ENCODE measurements at regions not wholly inside any gene's neighbourhood (a gene's known extent, or its start where the extent isn't known, plus 50 kb on each side); places are given as distances from the start of the nearest gene placed in this dataset.

DNA sequence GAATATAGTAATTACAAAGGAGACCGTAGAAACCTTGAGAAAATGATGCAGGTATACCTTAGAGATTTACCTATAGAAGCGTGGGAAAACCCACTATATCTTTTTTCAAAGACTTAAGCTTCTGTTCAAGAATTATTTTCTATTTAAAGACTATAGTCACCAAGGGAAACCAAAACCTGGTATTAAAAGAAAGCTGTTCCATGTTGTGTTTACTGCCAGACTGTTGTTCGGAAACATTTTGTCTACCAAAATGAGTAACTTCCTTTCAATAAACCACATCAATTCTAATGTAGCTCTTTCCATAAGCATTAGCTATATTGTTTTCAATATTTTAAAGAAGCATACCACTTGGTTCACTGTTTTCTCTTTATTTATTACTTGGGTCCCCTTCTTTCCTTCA is 182.9 kb upstream of the SLITRK6 start:
- Histone ChIP-seq H2BK120ac (replicated peaks; ENCODE audit: low read depth, low read length) (no peak overlapping the region), H2BK15ac (ENCODE audit: low read length) (no peak overlapping the region), H4K8ac (ENCODE audit: extremely low read depth, insufficient read depth, low read length) (no peak overlapping the region), H2AK5ac (ENCODE audit: low read depth, low read length) (no peak overlapping the region), H4K91ac (replicated peaks; ENCODE audit: insufficient read length, low read length) (no peak overlapping the region), H3K79me1 (ENCODE audit: low read depth, low read length) (no peaks in the 10 kb centered on the region), H4K5ac (ENCODE audit: insufficient read length, low read depth, low read length) (no peak overlapping the region), H3K27me3 (replicated peaks in 1 of 4; ENCODE audit: control insufficient read depth in 3 of 4, extremely low read depth in 1 of 4, insufficient read depth in 3 of 4, low read length in 3 of 4) (no peaks in the 10 kb centered on the region), H3K23me2 (ENCODE audit: low read depth, low read length) (no peaks in the 10 kb centered on the region), H3K4me3 (ENCODE audit: extremely low read depth in 1 of 4, insufficient read depth in 2 of 4, low read depth in 3 of 4, low read length in 4 of 4) (no peak overlapping the region), H4K20me1 (replicated peaks in 1 of 2; ENCODE audit: control insufficient read depth in 1 of 2, insufficient read depth in 2 of 2, low read length in 2 of 2) (no peaks in the 10 kb centered on the region), H2BK5ac (ENCODE audit: low read depth, low read length) (no peak overlapping the region), H3K36me3 (ENCODE audit: control insufficient read depth in 2 of 4, insufficient read depth in 4 of 4, low read length in 3 of 4) (no peaks in the 10 kb centered on the region), H3K56ac (replicated peaks; ENCODE audit: insufficient read length, low read depth, low read length) (no peak overlapping the region), H3K4me2 (ENCODE audit: insufficient read depth in 1 of 2, low read depth in 2 of 2, low read length in 2 of 2) (no peak overlapping the region), H3K9ac (replicated peaks in 1 of 4; ENCODE audit: extremely low read depth in 1 of 4, low read depth in 3 of 4, low read length in 3 of 4) (no peak overlapping the region), H3K18ac (ENCODE audit: extremely low read depth, low read length) (no peak overlapping the region), H3K4me1 (replicated peaks in 1 of 4; ENCODE audit: control insufficient read depth in 3 of 4, insufficient read depth in 4 of 4, low read length in 3 of 4) (no peaks in the 10 kb centered on the region), H2BK12ac (ENCODE audit: low read depth, low read length) (no peak overlapping the region), H3K4ac (replicated peaks; ENCODE audit: insufficient read length, low read depth, low read length) (no peak overlapping the region), H3K79me2 (ENCODE audit: control insufficient read depth in 1 of 2, insufficient read depth in 2 of 2, low read length in 2 of 2) (no peaks in the 10 kb centered on the region), H3K27ac (ENCODE audit: low read depth, low read length) (no peak overlapping the region), H2BK20ac (ENCODE audit: low read length) (no peak overlapping the region), H2AFZ (ENCODE audit: low read length) (no peak overlapping the region), H3K9me3 (ENCODE audit: insufficient read depth in 2 of 2, low read depth in 1 of 2, low read length in 1 of 2) (no peaks in the 10 kb centered on the region), H3K23ac (ENCODE audit: insufficient read length) (no peak overlapping the region), H3K14ac (ENCODE audit: insufficient read length) (no peak overlapping the region)
- CTCF ChIA-PET (ENCODE audit: partially characterized antibody), result no interaction called here
- WGBS, 2 experiments (ENCODE audit: extremely low coverage in 1 of 2, insufficient coverage in 1 of 2, insufficient read length in 1 of 2, insufficient replicate concordance in 2 of 2, low coverage in 1 of 2, low lambda C conversion rate in 2 of 2, missing lambda C conversion rate in 1 of 2), result 82% methylated on average over 3 of the region's 3 CpGs; no CpG with 5 or more reads in 1 of the 2 experiments
- POLR2A ChIA-PET (ENCODE audit: partially characterized antibody), result no interaction called here
- TF ChIP-seq SAP30 (IDR thresholded peaks at IDR 0.05; ENCODE audit: insufficient read depth, insufficient replicate concordance, low read length), result no peak
- no peak for TF ChIP-seq CBX8 (IDR thresholded peaks at IDR 0.05; ENCODE audit: borderline replicate concordance, low read depth, low read length)
- no peak for TF ChIP-seq HDAC2 (IDR thresholded peaks at IDR 0.05; ENCODE audit: borderline replicate concordance in 1 of 2, low read depth in 2 of 2, low read length in 2 of 2)
- TF ChIP-seq SP1 (IDR thresholded peaks at IDR 0.05; ENCODE audit: low read depth, low read length), result no peak
- no peak for TF ChIP-seq BCL11A (IDR thresholded peaks at IDR 0.05; ENCODE audit: low read depth in 2 of 2, low read length in 2 of 2)
- no peak for TF ChIP-seq SIX5 (IDR thresholded peaks at IDR 0.05; ENCODE audit: low read depth, low read length)
- no peak for TF ChIP-seq SRF (IDR thresholded peaks at IDR 0.05; ENCODE audit: low read depth, low read length)
- TF ChIP-seq, protein P1, sequence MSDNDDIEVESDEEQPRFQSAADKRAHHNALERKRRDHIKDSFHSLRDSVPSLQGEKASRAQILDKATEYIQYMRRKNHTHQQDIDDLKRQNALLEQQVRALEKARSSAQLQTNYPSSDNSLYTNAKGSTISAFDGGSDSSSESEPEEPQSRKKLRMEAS (IDR thresholded peaks at IDR 0.05), result no peak
- no peak for TF ChIP-seq GTF2F1 (IDR thresholded peaks at IDR 0.05; ENCODE audit: borderline replicate concordance, low read depth, low read length)
- TF ChIP-seq POU5F1 (IDR thresholded peaks at IDR 0.05; ENCODE audit: low read depth, low read length), result no peak
- no peak for TF ChIP-seq TAF1 (IDR thresholded peaks at IDR 0.05; ENCODE audit: low read depth, low read length)
- FAIRE-seq (no peak), DNase-seq (ENCODE audit: low read depth in 1 of 2, low spot score in 2 of 2) (no peak)
